Body of pancreas (tissue), 4 donors: ENCODE measurements at regions not wholly inside any gene's neighbourhood (a gene's known extent, or its start where the extent isn't known, plus 50 kb on each side); places are given as distances from the start of the nearest gene placed in this dataset.

Experiments
- POLR2A ChIP-seq, 3 donors: fragments of 450-650 bp; IDR thresholded peaks; one replicate each; pipeline ENCODE4 v1.6.1; 2016; ENCODE audit warnings: antibody characterized with exemption in 3 of 3, mild to moderate bottlenecking in 2 of 3
- TF ChIP-seq, protein P1 (sequence below), 7 experiments: fragments of 450-650 bp in 4 of 7; fragments of 200-600 bp in 3 of 7; sonication (generic) in 3 of 7; IDR thresholded peaks; one replicate each; pipeline ENCODE4 v1.5.1; 2016 to 2019; ENCODE audit warnings: antibody characterized with exemption in 7 of 7

DNA sequence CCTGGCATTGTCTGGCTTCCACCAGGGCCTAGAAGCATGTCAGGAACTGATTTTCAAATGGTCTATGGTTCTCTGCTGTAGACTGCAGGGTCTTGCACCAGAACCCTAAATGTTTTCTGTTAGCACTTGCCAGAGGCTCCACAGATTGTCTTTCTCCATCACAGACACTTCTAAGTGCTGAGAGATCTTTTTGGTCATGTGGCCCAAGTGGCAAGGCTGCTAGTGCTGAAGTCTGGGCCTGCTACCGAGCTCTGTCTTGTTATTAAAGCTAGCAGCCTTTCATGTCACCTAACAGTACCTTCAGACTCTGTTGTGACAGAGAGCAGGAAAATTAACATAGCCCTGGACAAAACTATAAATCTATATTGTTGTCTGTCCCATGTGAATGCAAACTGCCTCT lies 120.7 kb upstream of the BACH2 start:
- TF ChIP-seq, protein P1, sequence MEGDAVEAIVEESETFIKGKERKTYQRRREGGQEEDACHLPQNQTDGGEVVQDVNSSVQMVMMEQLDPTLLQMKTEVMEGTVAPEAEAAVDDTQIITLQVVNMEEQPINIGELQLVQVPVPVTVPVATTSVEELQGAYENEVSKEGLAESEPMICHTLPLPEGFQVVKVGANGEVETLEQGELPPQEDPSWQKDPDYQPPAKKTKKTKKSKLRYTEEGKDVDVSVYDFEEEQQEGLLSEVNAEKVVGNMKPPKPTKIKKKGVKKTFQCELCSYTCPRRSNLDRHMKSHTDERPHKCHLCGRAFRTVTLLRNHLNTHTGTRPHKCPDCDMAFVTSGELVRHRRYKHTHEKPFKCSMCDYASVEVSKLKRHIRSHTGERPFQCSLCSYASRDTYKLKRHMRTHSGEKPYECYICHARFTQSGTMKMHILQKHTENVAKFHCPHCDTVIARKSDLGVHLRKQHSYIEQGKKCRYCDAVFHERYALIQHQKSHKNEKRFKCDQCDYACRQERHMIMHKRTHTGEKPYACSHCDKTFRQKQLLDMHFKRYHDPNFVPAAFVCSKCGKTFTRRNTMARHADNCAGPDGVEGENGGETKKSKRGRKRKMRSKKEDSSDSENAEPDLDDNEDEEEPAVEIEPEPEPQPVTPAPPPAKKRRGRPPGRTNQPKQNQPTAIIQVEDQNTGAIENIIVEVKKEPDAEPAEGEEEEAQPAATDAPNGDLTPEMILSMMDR (IDR thresholded peaks at IDR 0.05): no peak
- no peak for TF ChIP-seq POLR2A (IDR thresholded peaks at IDR 0.05)
